HG02943 (cell line): ENCODE measurements at regions not wholly inside any gene's neighbourhood (a gene's known extent, or its start where the extent isn't known, plus 50 kb on each side); places are given as distances from the start of the nearest gene placed in this dataset.
"Not testable (repeated sequence)": the region's sequence is repeated elsewhere in the genome, so short reads cannot be mapped to it uniquely, and the experiment has no call there.

ENCODE experiments used
- ATAC-seq: cut with Tn5 transposase; IDR thresholded peaks from one replicate; pipeline ENCODE4 v1.9.1; 2021; ENCODE audit warnings: mild to moderate bottlenecking, low read depth, moderate library complexity; ENCODE audit not compliant: unreplicated experiment

DNA sequence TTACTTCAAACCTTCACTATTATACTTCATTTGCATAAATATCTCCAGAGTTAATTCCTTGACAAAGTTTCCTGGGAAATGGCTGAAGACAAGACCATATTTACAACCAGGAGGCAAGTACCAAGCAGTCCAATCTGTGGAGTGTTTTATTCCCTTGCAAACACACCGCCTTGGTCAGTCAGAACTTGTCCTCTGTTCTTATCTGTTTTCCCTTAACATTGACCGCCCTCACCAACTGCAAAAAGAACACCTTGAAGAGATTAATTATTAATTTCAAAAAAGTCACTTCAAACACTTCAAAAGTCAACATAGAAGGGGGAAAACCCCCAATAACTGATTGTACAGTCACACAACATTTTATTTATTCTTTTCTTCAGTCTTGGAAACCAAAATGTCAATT, 269.0 kb upstream of the RGMB start:
- no peak for ATAC-seq

- no peak for ATAC-seq
These were observed 263.1 kb upstream of the RGMB start for GRCh38 chr5:98510143-98510985.

DNA sequence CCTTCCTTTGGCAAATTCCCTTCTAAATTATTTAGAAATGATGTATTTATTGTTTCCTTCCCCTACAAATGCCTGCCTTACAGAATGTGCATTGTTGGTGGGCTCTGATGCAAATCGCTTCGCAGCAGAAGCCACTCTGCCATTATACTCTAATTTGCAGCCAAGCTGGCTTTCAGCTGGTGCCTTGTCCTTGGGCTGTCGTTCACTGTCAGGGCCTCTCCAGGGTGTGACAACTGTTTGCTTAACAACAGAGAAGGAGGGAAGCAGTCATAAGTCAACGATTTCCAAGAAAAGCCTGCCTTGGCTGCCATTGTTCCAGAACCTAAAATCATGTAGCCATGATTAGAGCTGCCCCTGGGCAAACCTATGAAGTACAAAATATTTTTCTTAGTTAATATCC, 260.1 kb upstream of the RGMB start:
- no peak for ATAC-seq

- ATAC-seq = no peak
These were observed 259.2 kb upstream of the RGMB start for GRCh38 chr5:98514215-98514614.

- ATAC-seq = no peak
These were observed 256.8 kb upstream of the RGMB start for GRCh38 chr5:98516701-98517100.

- no peak for ATAC-seq
These were observed 255.7 kb upstream of the RGMB start for GRCh38 chr5:98517560-98518366.

- ATAC-seq = no peak
These were observed 254.7 kb upstream of the RGMB start for GRCh38 chr5:98518754-98519153.

- no peak for ATAC-seq
These were observed 253.9 kb upstream of the RGMB start for GRCh38 chr5:98519571-98519970.

DNA sequence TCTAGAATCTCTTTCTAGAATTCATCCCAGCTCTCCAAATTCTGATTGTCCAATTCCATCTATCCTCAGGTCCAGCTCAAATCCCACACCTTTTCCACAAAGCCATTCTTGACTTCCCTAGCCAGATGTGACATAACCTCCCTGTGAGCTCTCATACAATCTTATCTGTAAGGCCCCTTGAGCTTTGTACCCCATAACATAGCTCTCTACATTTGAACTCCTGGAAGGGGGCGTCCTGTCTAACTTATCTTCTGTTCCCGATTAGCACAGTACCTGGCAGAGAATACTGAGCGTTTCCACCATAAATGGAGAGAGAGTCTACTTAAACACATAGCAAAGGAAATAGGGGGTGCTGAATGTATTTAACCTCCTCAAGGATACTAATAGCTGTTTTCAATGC, 251.6 kb upstream of the RGMB start:
- no peak for ATAC-seq

- no peak for ATAC-seq
These were observed 248.7 kb upstream of the RGMB start for GRCh38 chr5:98524773-98525172.

GRCh38 chr5:98527846-98528245, 245.6 kb upstream of the RGMB start:
- no peak for ATAC-seq

- ATAC-seq = no peak
These were observed 244.1 kb upstream of the RGMB start for GRCh38 chr5:98529321-98529720.

GRCh38 chr5:98530224-98530623, 243.2 kb upstream of the RGMB start:
- ATAC-seq = no peak

DNA sequence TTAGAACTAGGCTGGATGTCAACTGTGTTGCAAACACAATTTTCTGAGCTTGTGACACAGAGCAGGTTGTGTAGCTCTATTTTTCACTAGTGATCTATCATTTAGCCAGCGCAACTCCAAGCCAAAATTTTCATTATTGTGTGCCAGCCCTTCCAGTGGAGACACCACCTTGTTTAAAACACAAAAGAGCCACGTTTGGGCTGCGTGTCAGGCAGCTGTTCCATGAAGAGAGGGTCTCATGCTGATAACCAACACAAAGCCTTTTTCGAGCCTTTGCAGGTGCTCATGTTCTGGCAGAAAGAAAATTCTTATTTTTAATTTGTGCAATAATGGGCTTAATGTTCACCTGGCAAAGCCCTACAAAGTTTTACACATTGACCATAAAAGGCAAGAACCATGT, 237.6 kb upstream of the RGMB start:
- ATAC-seq = no peak

DNA sequence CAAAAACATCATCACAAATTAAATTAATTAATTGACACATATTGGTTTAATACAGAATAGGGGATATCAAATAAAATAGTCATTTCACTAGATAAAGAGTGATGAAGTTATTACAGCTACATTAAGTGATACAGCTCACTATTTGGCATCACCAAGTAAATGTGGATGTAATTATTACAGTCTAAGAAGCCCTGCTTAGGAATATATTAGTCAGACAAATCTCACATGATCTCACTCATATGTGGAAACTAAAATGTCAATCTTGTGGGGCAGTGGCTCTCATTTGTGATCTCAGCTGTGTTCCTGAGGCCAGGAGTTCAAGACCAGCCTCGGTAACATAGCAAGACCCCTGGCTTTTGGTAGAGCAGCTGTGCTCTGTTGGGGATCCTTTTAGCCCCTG, 233.4 kb upstream of the RGMB start:
- ATAC-seq = no peak

- no peak for ATAC-seq
These were observed 231.8 kb upstream of the RGMB start for GRCh38 chr5:98541641-98542040.

GRCh38 chr5:98543490-98543889, 230.0 kb upstream of the RGMB start:
- ATAC-seq = no peak

DNA sequence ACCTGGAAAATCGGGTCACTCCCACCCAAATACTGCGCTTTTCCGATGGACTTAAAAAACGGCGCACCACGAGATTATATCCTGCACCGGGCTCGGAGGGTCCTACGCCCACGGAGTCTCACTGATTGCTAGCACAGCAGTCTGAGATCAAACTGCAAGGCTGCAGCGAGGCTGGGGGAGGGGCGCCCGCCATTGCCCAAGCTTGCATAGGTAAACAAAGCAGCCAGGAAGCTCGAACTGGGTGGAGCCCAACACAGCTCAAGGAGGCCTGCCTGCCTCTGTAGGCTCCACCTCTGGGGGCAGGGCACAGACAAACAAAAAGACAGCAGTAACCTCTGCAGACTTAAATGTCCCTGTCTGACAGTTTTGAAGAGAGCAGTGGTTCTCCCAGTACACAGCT, 226.5 kb upstream of the RGMB start:
- ATAC-seq = not testable (repeated sequence)

DNA sequence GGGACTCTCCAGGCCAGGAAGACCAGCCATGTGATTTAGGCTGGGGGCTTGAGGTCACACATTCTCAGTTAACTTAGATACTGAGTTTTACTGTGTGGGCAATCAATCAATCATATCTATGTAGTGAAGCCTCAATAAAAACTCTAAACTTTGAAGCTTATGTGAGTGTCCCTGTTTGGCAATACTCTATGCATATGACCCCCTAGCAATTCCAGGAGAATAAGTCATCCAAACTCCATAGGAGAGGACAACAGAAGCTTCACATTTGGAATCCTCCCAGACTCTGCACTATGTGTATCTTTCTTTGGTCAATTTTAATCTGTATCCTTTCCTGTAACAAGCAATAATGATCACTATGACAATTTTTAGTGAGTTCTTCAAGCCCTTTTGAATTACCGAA, 216.8 kb upstream of the RGMB start:
- no peak for ATAC-seq

- ATAC-seq = no peak
These were observed 215.5 kb upstream of the RGMB start for GRCh38 chr5:98557916-98558315.

- ATAC-seq = no peak
These were observed 209.4 kb upstream of the RGMB start for GRCh38 chr5:98563885-98564653.
